ENCODE measurements at regions not wholly inside any gene's neighbourhood (a gene's known extent, or its start where the extent isn't known, plus 50 kb on each side); places are given as distances from the start of the nearest gene placed in this dataset.
"Not testable (repeated sequence)": the region's sequence is repeated elsewhere in the genome, so short reads cannot be mapped to it uniquely, and the experiment has no call there.

DNA sequence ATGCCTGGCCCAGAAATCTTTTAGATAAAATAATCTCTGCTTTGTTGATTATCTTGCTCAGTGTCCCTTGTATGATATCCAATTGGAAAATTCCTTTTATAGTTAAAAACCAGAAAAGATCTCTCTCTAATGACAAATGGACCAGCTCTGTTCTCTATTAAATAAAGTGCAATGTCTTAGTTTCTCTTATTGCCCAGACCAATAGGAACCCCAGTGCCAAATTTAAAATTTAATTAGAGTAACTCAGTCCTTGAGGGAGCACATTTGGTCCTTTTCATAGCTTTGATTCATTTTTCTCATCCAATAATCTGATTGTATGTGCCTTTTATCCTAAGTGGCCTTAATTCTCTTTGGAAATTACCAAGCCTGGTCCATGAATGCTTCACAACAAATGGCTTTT is 158.9 kb upstream of the FOXK1 start:
- TF ChIP-seq, protein P1, sequence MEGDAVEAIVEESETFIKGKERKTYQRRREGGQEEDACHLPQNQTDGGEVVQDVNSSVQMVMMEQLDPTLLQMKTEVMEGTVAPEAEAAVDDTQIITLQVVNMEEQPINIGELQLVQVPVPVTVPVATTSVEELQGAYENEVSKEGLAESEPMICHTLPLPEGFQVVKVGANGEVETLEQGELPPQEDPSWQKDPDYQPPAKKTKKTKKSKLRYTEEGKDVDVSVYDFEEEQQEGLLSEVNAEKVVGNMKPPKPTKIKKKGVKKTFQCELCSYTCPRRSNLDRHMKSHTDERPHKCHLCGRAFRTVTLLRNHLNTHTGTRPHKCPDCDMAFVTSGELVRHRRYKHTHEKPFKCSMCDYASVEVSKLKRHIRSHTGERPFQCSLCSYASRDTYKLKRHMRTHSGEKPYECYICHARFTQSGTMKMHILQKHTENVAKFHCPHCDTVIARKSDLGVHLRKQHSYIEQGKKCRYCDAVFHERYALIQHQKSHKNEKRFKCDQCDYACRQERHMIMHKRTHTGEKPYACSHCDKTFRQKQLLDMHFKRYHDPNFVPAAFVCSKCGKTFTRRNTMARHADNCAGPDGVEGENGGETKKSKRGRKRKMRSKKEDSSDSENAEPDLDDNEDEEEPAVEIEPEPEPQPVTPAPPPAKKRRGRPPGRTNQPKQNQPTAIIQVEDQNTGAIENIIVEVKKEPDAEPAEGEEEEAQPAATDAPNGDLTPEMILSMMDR (conservative IDR thresholded peaks at IDR 0.05), result no peak
- H3K9me3 Mint-ChIP-seq, result no peaks in the 10 kb centered on the region
- H3K27me3 Mint-ChIP-seq (ENCODE audit: low read depth), result peaks cover 11% of the 10 kb centered on the region
- H3K4me3 Mint-ChIP-seq, result no peak overlapping the region
- H3K4me1 Mint-ChIP-seq, result no peaks in the 10 kb centered on the region
- DNase-seq (ENCODE audit: low read depth, low spot score), result no peak
- H3K27ac Mint-ChIP-seq (ENCODE audit: unreplicated experiment), result no peak overlapping the region
- no peaks in the 10 kb centered on the region for H3K36me3 Mint-ChIP-seq (ENCODE audit: low read depth)

DNA sequence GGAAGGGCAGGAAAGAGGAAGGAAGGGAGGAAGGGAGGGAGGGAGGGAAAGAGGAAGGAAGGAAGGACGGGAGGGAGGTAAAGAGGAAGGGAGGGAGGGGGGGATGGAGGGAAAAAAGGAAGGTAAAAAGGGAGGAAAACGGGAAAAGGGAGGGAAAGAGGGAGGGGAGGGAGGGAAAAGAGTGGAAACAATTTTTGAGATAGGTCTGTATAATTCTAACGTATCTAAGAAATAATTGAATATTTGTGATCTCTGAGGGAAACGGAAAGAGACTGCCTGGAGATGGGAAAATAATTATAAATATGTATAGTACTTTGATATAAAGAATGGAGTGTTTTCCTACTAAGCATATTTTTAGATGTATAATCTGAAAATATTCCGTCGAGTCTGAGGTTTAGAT is 158.2 kb upstream of the FOXK1 start:
- Mint-ChIP-seq H3K4me3 (no peak overlapping the region), H3K27ac (ENCODE audit: unreplicated experiment) (no peak overlapping the region), H3K27me3 (ENCODE audit: low read depth) (peaks cover 11% of the 10 kb centered on the region), H3K4me1 (no peaks in the 10 kb centered on the region), H3K9me3 (no peaks in the 10 kb centered on the region), H3K36me3 (ENCODE audit: low read depth) (no peaks in the 10 kb centered on the region)
- no peak for DNase-seq (ENCODE audit: low read depth, low spot score)
- TF ChIP-seq, protein P1 (conservative IDR thresholded peaks at IDR 0.05), result no peak

DNA sequence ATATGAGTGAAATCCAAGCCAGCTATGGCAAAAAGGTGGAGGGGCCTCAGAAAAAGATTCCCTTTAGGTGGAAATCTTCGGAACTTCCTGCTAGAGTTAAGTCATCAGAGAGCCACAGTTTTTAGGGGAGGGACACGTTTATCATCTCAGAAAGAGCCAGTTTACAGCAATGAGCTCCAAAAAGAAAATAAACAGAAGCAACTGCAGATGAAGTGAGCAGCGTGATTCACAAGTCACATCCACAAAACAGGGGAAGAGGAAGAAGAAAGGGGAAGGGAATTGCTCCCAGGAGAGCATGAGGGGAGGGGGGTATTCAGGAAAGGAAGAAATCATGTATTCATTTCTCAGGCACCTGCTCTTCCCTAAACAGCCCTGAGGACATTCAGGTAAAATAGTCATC is 156.2 kb upstream of the FOXK1 start:
- DNase-seq (ENCODE audit: low read depth, low spot score), result no peak
- H3K9me3 Mint-ChIP-seq, result no peaks in the 10 kb centered on the region
- H3K27ac Mint-ChIP-seq (ENCODE audit: unreplicated experiment), result no peak overlapping the region
- no peaks in the 10 kb centered on the region for H3K4me1 Mint-ChIP-seq
- H3K36me3 Mint-ChIP-seq (ENCODE audit: low read depth), result no peaks in the 10 kb centered on the region
- H3K4me3 Mint-ChIP-seq, result no peak overlapping the region
- TF ChIP-seq, protein P1 (conservative IDR thresholded peaks at IDR 0.05), result no peak
- H3K27me3 Mint-ChIP-seq (ENCODE audit: low read depth), result peaks cover 16% of the 10 kb centered on the region

DNA sequence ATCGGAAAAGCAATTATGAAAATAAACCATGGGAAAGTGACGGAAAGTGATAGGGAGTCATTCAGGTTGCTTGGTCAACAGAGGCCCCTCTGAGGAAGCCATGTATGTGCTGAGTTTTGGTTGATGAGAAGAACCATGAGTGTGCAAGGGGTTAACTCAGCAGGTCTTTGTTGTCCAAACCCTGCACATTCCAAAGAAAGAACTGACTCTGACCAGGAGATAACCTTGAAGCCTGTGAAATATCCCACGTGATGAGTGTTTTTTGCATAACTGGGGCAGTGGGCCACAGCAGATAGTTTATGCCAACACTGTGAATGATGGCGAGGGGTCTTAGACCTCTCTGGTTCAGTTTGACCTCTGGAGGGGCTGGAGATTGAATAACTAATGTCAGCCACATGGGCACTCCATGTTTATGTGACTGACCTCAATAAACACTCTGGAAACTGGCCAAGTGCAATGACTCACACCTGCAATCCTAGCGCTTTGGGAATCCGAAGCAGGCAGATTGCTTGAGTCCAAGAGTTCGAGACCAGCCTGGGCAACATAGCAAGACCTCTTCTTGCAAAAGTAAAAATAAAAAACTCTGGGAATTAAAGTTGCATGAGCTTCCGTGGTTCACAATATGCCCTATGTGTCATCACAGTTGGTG is 154.0 kb upstream of the FOXK1 start:
- no peak overlapping the region for H3K4me3 Mint-ChIP-seq
- peaks cover 4% of the 10 kb centered on the region for H3K4me1 Mint-ChIP-seq
- TF ChIP-seq, protein P1 (conservative IDR thresholded peaks at IDR 0.05), result no peak
- H3K27me3 Mint-ChIP-seq (ENCODE audit: low read depth), result peaks cover 16% of the 10 kb centered on the region
- no peak for DNase-seq (ENCODE audit: low read depth, low spot score)
- no peaks in the 10 kb centered on the region for H3K36me3 Mint-ChIP-seq (ENCODE audit: low read depth)
- H3K27ac Mint-ChIP-seq (ENCODE audit: unreplicated experiment), result no peak overlapping the region
- no peaks in the 10 kb centered on the region for H3K9me3 Mint-ChIP-seq

DNA sequence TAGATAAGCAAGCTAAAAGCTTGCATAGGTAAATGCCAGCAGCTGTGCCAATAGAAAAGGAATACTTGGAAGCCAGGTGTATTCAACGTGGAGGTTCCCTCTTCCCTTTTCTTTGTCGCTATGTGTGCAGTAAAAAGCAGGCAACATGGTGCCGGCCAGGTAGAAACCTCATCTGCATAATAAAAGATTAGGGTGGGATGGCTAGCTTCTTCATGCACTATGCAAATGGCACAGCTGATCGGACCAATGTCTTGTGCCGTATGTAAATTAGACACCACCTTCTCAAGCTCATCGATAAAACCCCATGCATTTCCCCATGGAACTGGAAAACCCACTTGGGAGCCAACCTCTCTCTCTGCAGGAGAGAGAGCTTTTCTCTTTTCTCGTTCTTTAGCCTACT is 150.9 kb upstream of the FOXK1 start:
- Mint-ChIP-seq H3K36me3 (ENCODE audit: low read depth) (no peaks in the 10 kb centered on the region), H3K4me1 (peaks cover 10% of the 10 kb centered on the region), H3K27ac (ENCODE audit: unreplicated experiment) (no peak overlapping the region), H3K27me3 (ENCODE audit: low read depth) (peaks cover 6% of the 10 kb centered on the region), H3K4me3 (no peak overlapping the region), H3K9me3 (no peaks in the 10 kb centered on the region)
- TF ChIP-seq, protein P1 (conservative IDR thresholded peaks at IDR 0.05), result no peak
- no peak for DNase-seq (ENCODE audit: low read depth, low spot score)

DNA sequence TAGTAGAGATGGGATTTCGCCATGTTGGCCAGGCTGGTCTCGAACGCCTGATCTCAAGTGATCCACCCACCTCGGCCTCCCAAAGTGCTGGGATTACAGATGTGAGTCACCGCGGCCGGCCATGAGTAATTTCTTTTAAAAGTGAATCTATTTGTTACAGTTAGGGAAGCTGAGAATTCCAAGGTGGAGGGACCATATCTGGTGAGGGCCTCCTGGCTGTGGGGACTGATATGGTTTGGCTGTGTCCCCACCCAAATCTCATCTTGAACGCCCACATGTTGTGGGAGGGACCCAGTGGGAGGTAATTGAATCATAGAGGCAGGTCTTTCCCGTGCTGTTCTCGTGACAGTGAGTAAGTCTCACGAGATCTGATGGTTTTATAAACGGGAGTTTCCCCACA is 148.8 kb upstream of the FOXK1 start:
- not testable (repeated sequence) for H3K27ac Mint-ChIP-seq (ENCODE audit: unreplicated experiment); H3K36me3 Mint-ChIP-seq (ENCODE audit: low read depth); H3K27me3 Mint-ChIP-seq (ENCODE audit: low read depth); H3K4me3 Mint-ChIP-seq; H3K9me3 Mint-ChIP-seq; DNase-seq (ENCODE audit: low read depth, low spot score)
- peaks cover 10% of the 10 kb centered on the region for H3K4me1 Mint-ChIP-seq
